ENCODE measurements at regions not wholly inside any gene's neighbourhood (a gene's known extent, or its start where the extent isn't known, plus 50 kb on each side); places are given as distances from the start of the nearest gene placed in this dataset.

DNA sequence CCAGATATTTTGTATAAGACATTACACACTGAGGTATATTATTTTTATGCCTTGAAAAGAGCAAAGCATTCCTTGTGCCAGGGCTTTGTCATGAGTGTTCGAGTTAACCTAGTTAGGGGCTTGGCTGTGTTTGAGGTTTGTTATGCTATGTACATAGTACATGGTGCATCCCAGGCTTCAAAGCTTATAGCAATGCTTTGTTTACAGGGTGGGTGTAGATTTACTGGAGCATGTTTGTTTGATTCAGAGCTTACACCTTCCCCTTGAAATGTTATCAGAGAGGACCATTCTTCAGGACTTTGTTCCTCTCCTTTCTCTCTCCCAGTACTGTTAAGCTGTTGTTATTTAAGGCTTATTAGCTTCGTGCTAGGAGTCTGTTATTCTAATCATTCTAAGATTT, 738.7 kb upstream of the LRRTM4 start:
- Histone ChIP-seq H3K4me3 (replicated peaks in 1 of 3; ENCODE audit: insufficient read depth in 1 of 3, low read depth in 2 of 3, low read length in 3 of 3) (peak overlapping the region; percentile 9 to 48 (median 44); a peak in 3 of 6 replicates), H3K27me3 (ENCODE audit: control insufficient read depth in 1 of 2, insufficient read depth in 2 of 2, low read length in 2 of 2) (no peaks in the 10 kb centered on the region), H3K36me3 (replicated peaks in 1 of 2; ENCODE audit: control insufficient read depth in 1 of 2, insufficient read depth in 2 of 2, low read length in 2 of 2) (no peaks in the 10 kb centered on the region), H2AFZ (ENCODE audit: low read length) (no peak overlapping the region), H3K4me1 (ENCODE audit: insufficient read depth, low read length) (peaks cover 36% of the 10 kb centered on the region), H3K79me2 (ENCODE audit: insufficient read depth, low read length) (peaks cover 3% of the 10 kb centered on the region), H3K9ac (ENCODE audit: insufficient read depth, low read depth, low read length) (peak overlapping the region; percentile 44), H3K9me3 (ENCODE audit: low read length) (no peaks in the 10 kb centered on the region), H3K4me2 (ENCODE audit: low read depth, low read length) (peak overlapping the region; percentile 76), H3K27ac (ENCODE audit: extremely low read length, insufficient read depth, low read length) (peak overlapping the region; percentile 69), H4K20me1 (ENCODE audit: insufficient read depth, low read length) (no peaks in the 10 kb centered on the region)
- FAIRE-seq (peak; percentile 55), ATAC-seq (peak; percentile 100), DNase-seq (ENCODE audit: low spot score) (peak; percentile 93)
- no TSS peak for BruUV-seq (replicated peaks)
- POLR2A ChIA-PET, result interaction anchor here (2.0 kb wide), 1 partner anchor 281 kb away, joined by 13 read pairs; no protein-coding TSS in a partner anchor
- CTCF ChIA-PET (ENCODE audit: low intra/inter-chr PET ratio, low total read pairs), result no interaction called here
- WGBS (ENCODE audit: low lambda C conversion rate), result 0% methylated on average over 2 of the region's 2 CpGs
- intact Hi-C loops (cut with micrococcal nuclease; ENCODE audit: unreplicated experiment), result loop anchor here (1.0 kb wide), 2 partner anchors 8 to 99 kb away; no protein-coding TSS in a partner anchor
- in situ Hi-C loops (cut with HindIII; ENCODE audit: extremely low pct_ligation_motif_present, low pct_unique_long_range_greater_than_20kb), result no loop called here
- no peak for TF ChIP-seq FIP1L1 (IDR thresholded peaks at IDR 0.05; ENCODE audit: borderline replicate concordance, insufficient read depth, low read depth, low read length)
- TF ChIP-seq RFXANK (CRISPR knock-in tag; IDR thresholded peaks at IDR 0.05), result no peak
- no peak for TF ChIP-seq MATR3 (CRISPR knock-in tag; IDR thresholded peaks at IDR 0.05)
- no peak for TF ChIP-seq ZNF713 (CRISPR knock-in tag; IDR thresholded peaks at IDR 0.05)
- no peak for TF ChIP-seq RBAK (CRISPR knock-in tag; IDR thresholded peaks at IDR 0.05)
- TF ChIP-seq PHF8 (CRISPR knock-in tag; IDR thresholded peaks at IDR 0.05), result no peak
- TF ChIP-seq, protein P1, sequence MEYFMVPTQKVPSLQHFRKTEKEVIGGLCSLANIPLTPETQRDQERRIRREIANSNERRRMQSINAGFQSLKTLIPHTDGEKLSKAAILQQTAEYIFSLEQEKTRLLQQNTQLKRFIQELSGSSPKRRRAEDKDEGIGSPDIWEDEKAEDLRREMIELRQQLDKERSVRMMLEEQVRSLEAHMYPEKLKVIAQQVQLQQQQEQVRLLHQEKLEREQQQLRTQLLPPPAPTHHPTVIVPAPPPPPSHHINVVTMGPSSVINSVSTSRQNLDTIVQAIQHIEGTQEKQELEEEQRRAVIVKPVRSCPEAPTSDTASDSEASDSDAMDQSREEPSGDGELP (IDR thresholded peaks at IDR 0.05; ENCODE audit: borderline replicate concordance, low read depth), result no peak
- TF ChIP-seq SRF (IDR thresholded peaks at IDR 0.05; ENCODE audit: low read depth, low read length), result no peak
- TF ChIP-seq, protein P2, sequence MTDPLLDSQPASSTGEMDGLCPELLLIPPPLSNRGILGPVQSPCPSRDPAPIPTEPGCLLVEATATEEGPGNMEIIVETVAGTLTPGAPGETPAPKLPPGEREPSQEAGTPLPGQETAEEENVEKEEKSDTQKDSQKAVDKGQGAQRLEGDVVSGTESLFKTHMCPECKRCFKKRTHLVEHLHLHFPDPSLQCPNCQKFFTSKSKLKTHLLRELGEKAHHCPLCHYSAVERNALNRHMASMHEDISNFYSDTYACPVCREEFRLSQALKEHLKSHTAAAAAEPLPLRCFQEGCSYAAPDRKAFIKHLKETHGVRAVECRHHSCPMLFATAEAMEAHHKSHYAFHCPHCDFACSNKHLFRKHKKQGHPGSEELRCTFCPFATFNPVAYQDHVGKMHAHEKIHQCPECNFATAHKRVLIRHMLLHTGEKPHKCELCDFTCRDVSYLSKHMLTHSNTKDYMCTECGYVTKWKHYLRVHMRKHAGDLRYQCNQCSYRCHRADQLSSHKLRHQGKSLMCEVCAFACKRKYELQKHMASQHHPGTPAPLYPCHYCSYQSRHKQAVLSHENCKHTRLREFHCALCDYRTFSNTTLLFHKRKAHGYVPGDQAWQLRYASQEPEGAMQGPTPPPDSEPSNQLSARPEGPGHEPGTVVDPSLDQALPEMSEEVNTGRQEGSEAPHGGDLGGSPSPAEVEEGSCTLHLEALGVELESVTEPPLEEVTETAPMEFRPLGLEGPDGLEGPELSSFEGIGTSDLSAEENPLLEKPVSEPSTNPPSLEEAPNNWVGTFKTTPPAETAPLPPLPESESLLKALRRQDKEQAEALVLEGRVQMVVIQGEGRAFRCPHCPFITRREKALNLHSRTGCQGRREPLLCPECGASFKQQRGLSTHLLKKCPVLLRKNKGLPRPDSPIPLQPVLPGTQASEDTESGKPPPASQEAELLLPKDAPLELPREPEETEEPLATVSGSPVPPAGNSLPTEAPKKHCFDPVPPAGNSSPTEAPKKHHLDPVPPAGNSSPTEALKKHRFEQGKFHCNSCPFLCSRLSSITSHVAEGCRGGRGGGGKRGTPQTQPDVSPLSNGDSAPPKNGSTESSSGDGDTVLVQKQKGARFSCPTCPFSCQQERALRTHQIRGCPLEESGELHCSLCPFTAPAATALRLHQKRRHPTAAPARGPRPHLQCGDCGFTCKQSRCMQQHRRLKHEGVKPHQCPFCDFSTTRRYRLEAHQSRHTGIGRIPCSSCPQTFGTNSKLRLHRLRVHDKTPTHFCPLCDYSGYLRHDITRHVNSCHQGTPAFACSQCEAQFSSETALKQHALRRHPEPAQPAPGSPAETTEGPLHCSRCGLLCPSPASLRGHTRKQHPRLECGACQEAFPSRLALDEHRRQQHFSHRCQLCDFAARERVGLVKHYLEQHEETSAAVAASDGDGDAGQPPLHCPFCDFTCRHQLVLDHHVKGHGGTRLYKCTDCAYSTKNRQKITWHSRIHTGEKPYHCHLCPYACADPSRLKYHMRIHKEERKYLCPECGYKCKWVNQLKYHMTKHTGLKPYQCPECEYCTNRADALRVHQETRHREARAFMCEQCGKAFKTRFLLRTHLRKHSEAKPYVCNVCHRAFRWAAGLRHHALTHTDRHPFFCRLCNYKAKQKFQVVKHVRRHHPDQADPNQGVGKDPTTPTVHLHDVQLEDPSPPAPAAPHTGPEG (CRISPR knock-in tag; IDR thresholded peaks at IDR 0.05), result no peak
- peak; percentile 75 for TF ChIP-seq PPARG (CRISPR knock-in tag; conservative IDR thresholded peaks at IDR 0.05)
- TF ChIP-seq ELF4 (CRISPR knock-in tag; IDR thresholded peaks at IDR 0.05; ENCODE audit: borderline replicate concordance), result no peak
- TF ChIP-seq MLLT10 (CRISPR knock-in tag; IDR thresholded peaks at IDR 0.05), result no peak
- no peak for TF ChIP-seq KDM2A (CRISPR knock-in tag; IDR thresholded peaks at IDR 0.05; ENCODE audit: borderline replicate concordance, low read depth)
- no peak for TF ChIP-seq ZNF546 (CRISPR knock-in tag; conservative IDR thresholded peaks at IDR 0.05)
- TF ChIP-seq ZNF644 (CRISPR knock-in tag; IDR thresholded peaks at IDR 0.05; ENCODE audit: low read depth), result peak; percentile 63; the same call in 1 of the 2 replicates
- TF ChIP-seq, protein P3, sequence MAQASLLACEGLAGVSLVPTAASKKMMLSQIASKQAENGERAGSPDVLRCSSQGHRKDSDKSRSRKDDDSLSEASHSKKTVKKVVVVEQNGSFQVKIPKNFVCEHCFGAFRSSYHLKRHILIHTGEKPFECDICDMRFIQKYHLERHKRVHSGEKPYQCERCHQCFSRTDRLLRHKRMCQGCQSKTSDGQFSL (CRISPR knock-in tag; IDR thresholded peaks at IDR 0.05), result no peak
- no peak for TF ChIP-seq SMAD1 (CRISPR knock-in tag; IDR thresholded peaks at IDR 0.05; ENCODE audit: borderline replicate concordance, low read depth)
- TF ChIP-seq SALL2 (CRISPR knock-in tag; IDR thresholded peaks at IDR 0.05), result no peak

Data from HepG2 (cell line).